Tibial nerve (tissue), 4 donors: ENCODE measurements at regions not wholly inside any gene's neighbourhood (a gene's known extent, or its start where the extent isn't known, plus 50 kb on each side); places are given as distances from the start of the nearest gene placed in this dataset.

Experiments
- DNase-seq, 2 donors: peaks; one replicate each; pipeline ENCODE4 v3.0.0-alpha.2; 2019; ENCODE audit warnings: low spot score in 2 of 2
- H3K27ac ChIP-seq, 4 donors: fragments of 200-600 bp; sonication (generic) in 3 of 4; one replicate each; pipeline ENCODE4 v1.5.1; 2017 to 2019; ENCODE audit warnings: mild to moderate bottlenecking in 1 of 4
- H3K27me3 ChIP-seq, 2 donors: fragments of 200-600 bp; sonication (generic) in 1 of 2; one replicate each; pipeline versions ENCODE4 v1.5.1 to v1.6.0; 2017 to 2019
- H3K36me3 ChIP-seq, 3 donors: fragments of 200-600 bp; sonication (generic); one replicate each; pipeline ENCODE4 v1.5.1; 2018 to 2019
- H3K4me1 ChIP-seq, 4 donors: fragments of 200-600 bp; sonication (generic) in 3 of 4; one replicate each; pipeline ENCODE4 v1.5.1; 2017 to 2019
- H3K4me3 ChIP-seq, 4 donors: fragments of 200-600 bp; sonication (generic) in 3 of 4; one replicate each; pipeline ENCODE4 v1.5.1; 2017 to 2019; ENCODE audit warnings: mild to moderate bottlenecking in 1 of 4, moderate library complexity in 1 of 4
- H3K9me3 ChIP-seq, 4 donors: fragments of 200-600 bp; sonication (generic) in 3 of 4; one replicate each; pipeline ENCODE4 v1.5.1; 2017 to 2019
- EP300 ChIP-seq, 2 donors: sonication (generic); formaldehyde crosslinking; IDR thresholded peaks; one replicate each; pipeline ENCODE4 v1.6.1; 2017; ENCODE audit warnings: antibody characterized with exemption in 2 of 2, mild to moderate bottlenecking in 1 of 2
- POLR2A ChIP-seq, 2 donors: fragments of 450-650 bp; IDR thresholded peaks; one replicate each; pipeline ENCODE4 v1.6.1; 2017; ENCODE audit warnings: antibody characterized with exemption in 2 of 2, mild to moderate bottlenecking in 2 of 2, moderate library complexity in 2 of 2
- WGBS, 2 donors: methylation state at CpG; one replicate each; pipeline ENCODE4 v1.1.5; 2018; 5-methylcytosine and 5-hydroxymethylcytosine counted together
- TF ChIP-seq, protein P1 (sequence below), 5 experiments: fragments of 200-600 bp in 3 of 5; fragments of 450-650 bp in 2 of 5; sonication (generic) in 3 of 5; IDR thresholded peaks; one replicate each; pipeline ENCODE4 v1.5.1; 2016 to 2019; ENCODE audit warnings: antibody characterized with exemption in 5 of 5, mild to moderate bottlenecking in 3 of 5, moderate library complexity in 2 of 5

DNA sequence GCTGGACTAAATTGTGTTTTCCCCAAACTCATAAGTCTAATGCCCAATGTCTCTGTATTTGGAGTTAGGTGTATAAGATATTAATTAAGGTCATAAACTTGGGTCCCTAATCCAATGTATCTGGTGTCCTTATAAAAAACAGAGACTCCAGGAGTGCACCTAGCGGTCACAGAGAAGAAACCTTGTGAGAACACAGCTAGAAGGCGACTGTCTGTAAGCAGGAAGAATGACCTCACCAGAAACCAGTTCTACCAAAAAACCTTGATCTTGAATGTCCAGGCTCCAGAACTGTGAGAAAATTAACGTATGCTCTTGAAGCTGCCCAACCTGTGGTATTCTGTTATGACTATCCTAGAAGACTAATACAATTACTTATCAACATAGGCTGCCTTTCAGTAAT, 591.7 kb upstream of the PTPRD start:
- Histone ChIP-seq H3K36me3 (no peaks in the 10 kb centered on the region), H3K4me1 (no peaks in the 10 kb centered on the region), H3K27ac (no peak overlapping the region), H3K27me3 (no peaks in the 10 kb centered on the region), H3K9me3 (no peaks in the 10 kb centered on the region), H3K4me3 (no peak overlapping the region)
- DNase-seq: no peak
- no peak for TF ChIP-seq EP300 (IDR thresholded peaks at IDR 0.05)
- no peak for TF ChIP-seq POLR2A (IDR thresholded peaks at IDR 0.05)
- TF ChIP-seq, protein P1, sequence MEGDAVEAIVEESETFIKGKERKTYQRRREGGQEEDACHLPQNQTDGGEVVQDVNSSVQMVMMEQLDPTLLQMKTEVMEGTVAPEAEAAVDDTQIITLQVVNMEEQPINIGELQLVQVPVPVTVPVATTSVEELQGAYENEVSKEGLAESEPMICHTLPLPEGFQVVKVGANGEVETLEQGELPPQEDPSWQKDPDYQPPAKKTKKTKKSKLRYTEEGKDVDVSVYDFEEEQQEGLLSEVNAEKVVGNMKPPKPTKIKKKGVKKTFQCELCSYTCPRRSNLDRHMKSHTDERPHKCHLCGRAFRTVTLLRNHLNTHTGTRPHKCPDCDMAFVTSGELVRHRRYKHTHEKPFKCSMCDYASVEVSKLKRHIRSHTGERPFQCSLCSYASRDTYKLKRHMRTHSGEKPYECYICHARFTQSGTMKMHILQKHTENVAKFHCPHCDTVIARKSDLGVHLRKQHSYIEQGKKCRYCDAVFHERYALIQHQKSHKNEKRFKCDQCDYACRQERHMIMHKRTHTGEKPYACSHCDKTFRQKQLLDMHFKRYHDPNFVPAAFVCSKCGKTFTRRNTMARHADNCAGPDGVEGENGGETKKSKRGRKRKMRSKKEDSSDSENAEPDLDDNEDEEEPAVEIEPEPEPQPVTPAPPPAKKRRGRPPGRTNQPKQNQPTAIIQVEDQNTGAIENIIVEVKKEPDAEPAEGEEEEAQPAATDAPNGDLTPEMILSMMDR (IDR thresholded peaks at IDR 0.05): no peak
- WGBS, 2 donors: 83 to 88% methylated on average over 3 of the region's 3 CpGs

DNA sequence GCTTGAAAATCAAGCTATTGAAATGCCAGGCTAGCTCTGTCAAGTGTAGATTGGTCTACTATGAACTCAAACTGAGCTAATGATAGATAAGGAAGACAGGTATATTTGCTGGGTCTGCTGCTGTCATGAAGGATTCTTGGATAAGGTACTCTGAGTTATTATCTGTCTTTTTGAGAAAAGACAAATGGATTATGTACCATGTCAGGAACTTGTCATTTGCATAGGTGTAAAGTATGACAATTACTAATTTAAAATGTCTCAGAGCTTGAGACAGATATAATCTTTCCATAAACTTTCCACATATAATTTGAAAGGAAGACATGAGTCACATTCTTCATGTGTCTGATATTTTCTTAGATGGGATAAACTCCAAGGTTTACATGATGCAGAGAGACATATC, 594.1 kb upstream of the PTPRD start:
- TF ChIP-seq EP300 (IDR thresholded peaks at IDR 0.05) (no peak), POLR2A (IDR thresholded peaks at IDR 0.05) (no peak)
- TF ChIP-seq, protein P1 (IDR thresholded peaks at IDR 0.05): no peak
- Histone ChIP-seq H3K4me1 (no peaks in the 10 kb centered on the region), H3K27me3 (no peaks in the 10 kb centered on the region), H3K27ac (no peak overlapping the region), H3K36me3 (no peaks in the 10 kb centered on the region), H3K9me3 (no peaks in the 10 kb centered on the region), H3K4me3 (no peak overlapping the region)
- no peak for DNase-seq

DNA sequence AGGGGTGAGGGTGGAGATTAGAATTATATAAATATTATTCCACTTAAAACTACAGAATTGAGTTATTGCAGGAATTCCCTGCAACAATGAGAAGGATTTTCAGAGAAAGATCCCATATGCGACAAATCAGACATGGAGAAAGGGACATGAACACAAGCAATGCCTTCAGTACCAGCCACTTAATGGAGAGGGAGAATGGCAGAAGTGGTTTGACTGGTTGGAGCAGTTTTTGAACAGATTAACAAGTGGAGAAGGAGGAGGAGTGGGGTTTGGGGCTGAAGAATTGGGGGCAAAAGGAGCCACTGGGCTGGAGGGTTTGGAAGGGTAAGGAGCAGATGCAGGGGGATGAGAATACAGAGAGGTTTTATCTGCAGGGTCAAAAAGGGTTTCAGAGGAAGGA, 620.9 kb upstream of the PTPRD start:
- no peak overlapping the region for H3K4me3 ChIP-seq
- 74 to 90% methylated on average over 1 of the region's 1 CpG for WGBS, 2 donors
- H3K27me3 ChIP-seq: no peaks in the 10 kb centered on the region
- H3K36me3 ChIP-seq: no peaks in the 10 kb centered on the region
- no peaks in the 10 kb centered on the region for H3K4me1 ChIP-seq
- no peak for DNase-seq
- TF ChIP-seq POLR2A (IDR thresholded peaks at IDR 0.05) (no peak), EP300 (IDR thresholded peaks at IDR 0.05) (no peak)
- no peak overlapping the region for H3K27ac ChIP-seq
- no peaks in the 10 kb centered on the region for H3K9me3 ChIP-seq

DNA sequence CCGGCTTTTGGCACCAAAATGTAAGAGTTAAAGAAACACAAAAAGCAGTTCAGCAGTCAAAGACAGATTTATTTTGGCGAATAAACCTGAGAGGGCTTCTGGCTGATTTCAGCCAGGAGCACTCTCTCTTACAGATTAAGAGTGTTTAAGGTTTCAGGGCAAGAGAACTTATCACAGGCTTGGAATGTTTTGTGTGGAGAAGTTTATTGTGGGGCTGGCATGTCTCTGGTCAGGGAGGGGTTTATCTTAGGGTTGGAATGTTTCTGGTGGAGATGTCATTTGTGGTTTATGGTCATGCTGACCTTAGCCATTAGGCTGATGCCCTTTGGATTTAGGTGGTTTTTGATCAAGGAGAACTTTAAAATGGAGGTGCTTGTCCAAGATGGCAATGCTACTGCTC, 622.3 kb upstream of the PTPRD start:
- TF ChIP-seq EP300 (IDR thresholded peaks at IDR 0.05) (no peak), POLR2A (IDR thresholded peaks at IDR 0.05) (no peak)
- H3K4me1 ChIP-seq: no peaks in the 10 kb centered on the region
- H3K4me3 ChIP-seq: no peak overlapping the region
- no peaks in the 10 kb centered on the region for H3K9me3 ChIP-seq
- no peaks in the 10 kb centered on the region for H3K27me3 ChIP-seq
- 75 to 80% methylated on average over 2 of the region's 2 CpGs for WGBS, 2 donors
- DNase-seq: no peak
- H3K36me3 ChIP-seq: no peaks in the 10 kb centered on the region
- H3K27ac ChIP-seq: no peak overlapping the region

DNA sequence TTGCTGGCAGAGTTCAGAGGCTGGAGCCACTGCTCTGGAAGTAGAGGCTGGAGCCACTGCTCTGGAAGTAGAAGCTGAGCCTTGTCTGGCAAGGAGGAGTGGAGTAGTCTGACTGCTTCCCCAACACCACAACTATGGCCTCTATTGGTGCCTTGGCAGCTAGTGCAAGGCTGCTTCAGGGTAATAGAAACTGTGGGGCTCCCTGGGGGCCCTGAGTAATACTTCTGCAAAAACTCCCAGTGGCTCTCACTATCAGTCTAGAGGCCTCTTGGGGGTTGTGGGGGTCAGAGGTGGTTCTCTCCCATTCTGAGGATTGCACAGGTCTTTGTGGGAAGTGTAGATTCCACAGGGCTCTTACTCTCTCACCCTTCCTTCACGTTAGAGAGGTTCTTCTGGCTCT, 629.0 kb upstream of the PTPRD start:
- H3K4me3 ChIP-seq: no peak overlapping the region
- 12 to 31% methylated on average over 1 of the region's 1 CpG for WGBS, 2 donors
- no peaks in the 10 kb centered on the region for H3K36me3 ChIP-seq
- H3K4me1 ChIP-seq: no peaks in the 10 kb centered on the region
- DNase-seq: no peak
- H3K27me3 ChIP-seq: no peaks in the 10 kb centered on the region
- peaks cover 0 to 12% (median 2%) of the 10 kb centered on the region in 4 donors for H3K9me3 ChIP-seq
- H3K27ac ChIP-seq: no peak overlapping the region
- TF ChIP-seq POLR2A (IDR thresholded peaks at IDR 0.05) (no peak), EP300 (IDR thresholded peaks at IDR 0.05) (no peak)
- TF ChIP-seq, protein P1 (IDR thresholded peaks at IDR 0.05): no peak

DNA sequence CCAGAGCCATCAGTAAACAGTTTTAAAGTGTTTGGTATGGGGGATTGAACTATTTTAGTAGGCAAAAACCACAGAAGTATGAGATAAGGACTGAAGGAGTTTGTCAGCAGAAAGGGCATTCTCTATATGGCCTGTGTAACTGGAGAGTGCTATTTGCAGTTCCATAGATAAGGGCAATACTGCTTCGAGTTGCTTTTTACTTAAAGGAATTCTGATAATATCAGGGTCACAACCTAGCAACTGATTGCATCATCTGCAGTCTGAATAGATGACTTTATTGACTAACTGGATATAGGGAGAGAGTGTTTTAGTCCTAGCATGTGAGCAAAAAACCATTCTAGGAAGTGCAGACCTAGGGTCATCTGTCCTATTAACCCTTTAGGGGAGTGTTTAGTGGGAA, 645.2 kb upstream of the PTPRD start:
- H3K9me3 ChIP-seq: no peaks in the 10 kb centered on the region
- no peak for DNase-seq
- 0 to 3% methylated on average over 1 of the region's 1 CpG for WGBS, 2 donors
- no peaks in the 10 kb centered on the region for H3K27me3 ChIP-seq
- no peak overlapping the region for H3K4me3 ChIP-seq
- TF ChIP-seq EP300 (IDR thresholded peaks at IDR 0.05) (no peak), POLR2A (IDR thresholded peaks at IDR 0.05) (no peak)
- TF ChIP-seq, protein P1 (IDR thresholded peaks at IDR 0.05): no peak
- no peaks in the 10 kb centered on the region for H3K4me1 ChIP-seq
- H3K36me3 ChIP-seq: no peaks in the 10 kb centered on the region
- H3K27ac ChIP-seq: no peak overlapping the region
